Left colon (tissue), 2 donors: ENCODE measurements at regions not wholly inside any gene's neighbourhood (a gene's known extent, or its start where the extent isn't known, plus 50 kb on each side); places are given as distances from the start of the nearest gene placed in this dataset.
"Not testable (repeated sequence)": the region's sequence is repeated elsewhere in the genome, so short reads cannot be mapped to it uniquely, and the experiment has no call there.

ENCODE experiments used
- ATAC-seq: fragments of 200-7000 bp; cut with Tn5 transposase; one replicate; pipeline ENCODE4 v1.9.1; 2020; ENCODE audit warnings: mild to moderate bottlenecking, moderate library complexity
- DNase-seq, 2 donors: peaks; one replicate each; pipeline ENCODE4 v3.0.0-alpha.2; 2020
- intact Hi-C, 2 donors: fragments of 100-400 bp; cut with DNase I in 1 of 2; cut with micrococcal nuclease in 1 of 2; formaldehyde crosslinking; loops; one replicate each; pipeline versions ENCODE4 v1.11.2 to v1.14.0; 2022; cut with DNase I, micrococcal nuclease
- donor health status: DM: no; HTN: no; CAD: no.
- donor health status: DM: yes; HTN: yes; CAD: no.

GRCh38 chrX:101823236-101823635 is 108.6 kb downstream of the ZMAT1 start:
- DNase-seq (no peak), ATAC-seq (no peak)
- intact Hi-C loops = no loop called here

GRCh38 chrX:101817739-101818138 is 114.1 kb downstream of the ZMAT1 start:
- DNase-seq, intact Hi-C loops, ATAC-seq: not testable (repeated sequence)

DNA sequence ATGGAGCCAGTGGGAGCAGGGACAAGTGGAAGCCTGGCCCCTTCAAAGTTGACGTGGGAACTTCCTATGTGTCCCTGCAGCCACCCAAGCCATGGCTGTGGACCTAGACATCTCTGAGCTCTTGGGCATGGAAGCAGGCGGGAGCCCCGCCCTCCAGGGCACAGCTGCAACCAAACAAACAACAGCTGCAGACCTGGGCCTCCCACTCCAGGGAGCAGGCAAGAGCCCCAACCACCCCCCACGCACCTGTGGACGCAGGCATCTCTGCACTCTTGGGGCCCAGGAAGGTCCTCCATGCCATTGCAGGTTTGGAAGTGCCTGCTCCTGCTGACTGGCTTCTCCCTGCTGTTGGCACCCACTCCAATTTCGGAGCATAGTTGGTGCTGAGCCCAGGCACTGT is 118.6 kb downstream of the ZMAT1 start:
- intact Hi-C loops = no loop called here
- DNase-seq (no peak), ATAC-seq (no peak)

GRCh38 chrX:101803451-101803850 is 128.4 kb downstream of the ZMAT1 start:
- no peak for DNase-seq
- no peak for ATAC-seq
- intact Hi-C loops = no loop called here

DNA sequence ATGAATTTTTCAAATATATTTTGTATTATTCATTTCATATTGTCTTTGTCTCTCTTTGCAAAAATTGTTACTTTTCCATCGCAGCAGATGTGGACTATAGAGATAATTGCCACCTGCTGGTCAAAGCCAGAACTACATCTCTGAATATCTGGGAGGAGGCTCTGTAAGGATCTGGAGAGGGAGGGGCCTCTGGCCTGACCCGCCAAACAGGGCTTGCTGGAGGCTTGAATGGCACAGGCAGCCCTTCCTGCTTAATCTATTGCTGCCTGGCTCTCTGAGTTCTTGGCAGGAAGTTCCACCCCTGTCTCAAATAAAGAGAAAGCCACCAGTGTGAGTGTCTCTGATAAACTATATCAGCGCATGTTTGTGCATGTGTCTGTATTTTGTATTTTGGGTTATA is 132.4 kb downstream of the ZMAT1 start:
- DNase-seq (peak; percentile 81 to 83), ATAC-seq (peak; percentile 100)
- intact Hi-C loops = loop anchor here in 1 of 2 donors (5.0 kb wide), 1 partner anchor 202 kb away; no protein-coding TSS in a partner anchor

- intact Hi-C loops = no loop called here
- DNase-seq = no peak
- no peak for ATAC-seq
Observed at GRCh38 chrX:101787934-101788333, 128.3 kb upstream of the ARMCX2 start.

- DNase-seq (no peak), ATAC-seq (no peak)
- intact Hi-C loops = no loop called here
Observed at GRCh38 chrX:101785142-101785541, 125.5 kb upstream of the ARMCX2 start.

- DNase-seq, ATAC-seq, intact Hi-C loops: not testable (repeated sequence)
Observed at GRCh38 chrX:101780421-101780820, 120.8 kb upstream of the ARMCX2 start.

DNA sequence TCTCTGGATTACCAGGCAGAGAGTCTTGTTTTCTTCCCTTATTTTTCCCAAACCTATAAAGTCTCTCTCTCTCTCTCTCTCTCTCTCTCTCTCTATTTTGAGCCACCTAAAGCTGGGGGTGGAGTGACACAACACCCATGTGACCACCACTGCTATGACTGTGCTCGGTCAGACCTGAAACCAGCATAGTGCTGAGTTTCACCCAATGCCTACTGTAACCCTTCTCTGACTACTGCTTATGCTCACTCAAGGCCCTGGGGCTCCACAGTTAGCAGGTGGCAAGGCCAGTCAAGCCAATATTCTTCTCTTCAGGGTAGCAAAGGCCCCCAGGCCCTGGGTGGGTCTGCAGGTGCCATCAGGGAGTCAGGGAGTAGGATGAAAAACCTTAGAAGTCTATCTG is 114.7 kb upstream of the ARMCX2 start:
- intact Hi-C loops = no loop called here
- ATAC-seq (no peak), DNase-seq (no peak)

DNA sequence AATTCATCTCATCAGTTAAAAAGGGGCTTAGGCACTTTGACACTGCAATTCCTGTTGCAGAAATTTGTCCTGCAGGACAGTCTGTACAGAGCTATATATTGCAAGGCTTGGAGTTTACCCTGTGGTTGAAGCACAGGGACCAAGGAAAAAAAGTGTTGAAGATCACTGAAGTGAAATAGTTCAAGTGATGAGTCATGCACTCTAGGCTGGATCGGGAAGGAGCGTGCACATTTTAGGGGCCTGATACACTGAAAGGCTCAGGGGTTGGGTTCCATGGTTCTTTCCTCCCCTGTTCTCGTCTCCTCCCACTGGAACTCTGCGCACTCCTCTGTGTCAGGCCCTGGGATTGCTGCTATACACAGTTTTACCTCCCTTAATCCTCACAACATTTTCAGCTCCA is 104.9 kb upstream of the ARMCX2 start:
- DNase-seq = no peak
- intact Hi-C loops = no loop called here
- ATAC-seq = no peak

- peak; percentile 45 for ATAC-seq
- peak in 1 of 2 donors; percentile 9 for DNase-seq
- intact Hi-C loops = no loop called here
Observed at GRCh38 chrX:101759000-101759399, 99.3 kb upstream of the ARMCX2 start.

DNA sequence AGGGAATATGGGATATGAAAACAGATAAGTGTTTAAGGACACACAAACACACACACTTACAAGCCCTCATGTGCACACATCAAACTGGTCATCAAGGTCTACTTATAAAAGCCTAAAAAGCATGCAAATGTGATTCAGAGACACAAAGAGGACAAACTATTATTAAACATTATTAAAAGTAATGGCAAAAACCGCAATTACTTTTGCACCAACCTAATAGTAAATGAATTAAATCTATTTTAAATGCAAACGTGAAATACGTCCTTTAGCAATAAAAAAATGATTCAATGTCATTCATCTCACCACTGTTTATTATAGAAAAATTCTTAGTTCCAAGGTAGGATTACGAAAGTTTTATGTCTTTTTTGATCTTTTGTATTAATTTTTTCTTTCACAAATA is 91.1 kb upstream of the ARMCX2 start:
- ATAC-seq = no peak
- no peak for DNase-seq
- intact Hi-C loops = no loop called here

DNA sequence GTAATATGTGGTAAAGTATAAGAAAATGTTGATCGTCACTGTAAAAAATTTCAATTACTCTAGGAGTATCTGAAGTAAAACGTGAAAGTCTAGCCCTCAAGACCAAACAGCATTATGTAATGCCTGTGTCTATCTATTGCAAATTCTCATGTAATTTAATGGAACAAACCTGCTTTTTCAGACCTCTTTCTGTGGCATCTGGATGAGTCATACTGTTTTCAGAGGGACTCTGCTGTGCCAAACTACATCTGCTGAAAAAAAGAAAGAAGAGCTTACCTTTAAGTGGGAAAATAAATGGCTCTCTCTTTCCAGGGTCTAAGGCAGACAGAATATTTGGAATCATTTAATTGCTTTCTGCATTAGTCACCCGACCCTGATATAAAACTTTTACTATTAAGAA is 89.8 kb upstream of the ARMCX2 start:
- intact Hi-C loops = no loop called here
- ATAC-seq (no peak), DNase-seq (no peak)

DNA sequence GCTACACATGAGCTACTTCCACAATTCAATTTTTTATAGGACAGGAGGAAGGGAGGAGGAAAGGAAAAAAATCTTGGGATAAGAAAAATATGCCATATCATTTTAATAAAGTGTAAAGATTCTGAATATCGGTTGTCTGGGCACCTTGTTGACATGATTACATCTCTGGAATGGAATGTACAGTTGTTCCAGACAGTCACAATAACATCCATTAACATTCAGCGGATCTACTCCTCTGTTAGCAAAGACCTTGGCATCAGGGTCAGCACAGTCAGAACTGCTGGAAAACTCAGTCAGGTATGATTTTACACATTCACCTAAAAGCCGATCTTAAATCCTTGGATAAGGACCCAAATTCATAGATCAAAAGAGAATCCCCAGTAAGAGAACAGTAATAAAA is 85.4 kb upstream of the ARMCX2 start:
- intact Hi-C loops = no loop called here
- ATAC-seq = no peak
- no peak for DNase-seq

DNA sequence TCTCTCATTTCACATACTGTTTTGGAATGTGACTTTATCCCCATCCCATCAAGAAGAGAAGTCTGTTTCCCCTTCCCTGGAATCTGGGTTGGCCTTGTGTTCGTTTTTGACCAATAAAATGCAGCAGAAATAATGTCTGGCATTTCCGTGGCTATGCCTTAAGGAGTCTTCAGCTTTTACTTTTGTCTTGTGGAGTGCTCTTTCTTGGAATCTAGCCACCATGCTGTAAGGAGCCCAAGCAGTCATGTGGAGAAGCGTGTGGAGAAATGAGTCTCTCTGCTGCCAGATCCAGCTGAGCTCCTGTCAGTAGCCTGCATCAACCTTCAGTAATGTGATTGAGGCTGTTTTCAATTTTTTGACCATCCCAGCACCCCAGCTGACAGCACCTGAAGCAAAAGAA is 84.4 kb upstream of the ARMCX2 start:
- intact Hi-C loops = no loop called here
- DNase-seq (no peak), ATAC-seq (no peak)

DNA sequence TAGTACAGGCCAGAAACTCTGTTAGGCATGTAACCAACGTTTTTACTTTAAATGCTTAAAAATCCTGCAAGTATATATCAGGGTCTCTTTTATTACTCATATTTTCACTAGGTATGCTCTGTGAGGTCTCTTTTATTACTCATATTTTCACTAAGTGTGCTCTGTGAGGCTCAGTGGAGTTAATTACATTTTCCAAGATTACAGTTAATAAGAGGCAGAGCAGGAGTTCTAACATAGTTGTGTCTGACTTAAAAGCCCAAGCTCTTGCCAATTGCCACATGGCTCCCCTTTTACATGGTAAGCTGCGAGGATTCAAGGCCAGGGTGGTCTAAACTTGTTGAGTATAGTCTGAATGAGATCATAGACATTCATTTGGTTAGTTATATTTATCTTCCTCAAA is 81.0 kb upstream of the ARMCX2 start:
- intact Hi-C loops = no loop called here
- ATAC-seq = no peak
- no peak for DNase-seq

DNA sequence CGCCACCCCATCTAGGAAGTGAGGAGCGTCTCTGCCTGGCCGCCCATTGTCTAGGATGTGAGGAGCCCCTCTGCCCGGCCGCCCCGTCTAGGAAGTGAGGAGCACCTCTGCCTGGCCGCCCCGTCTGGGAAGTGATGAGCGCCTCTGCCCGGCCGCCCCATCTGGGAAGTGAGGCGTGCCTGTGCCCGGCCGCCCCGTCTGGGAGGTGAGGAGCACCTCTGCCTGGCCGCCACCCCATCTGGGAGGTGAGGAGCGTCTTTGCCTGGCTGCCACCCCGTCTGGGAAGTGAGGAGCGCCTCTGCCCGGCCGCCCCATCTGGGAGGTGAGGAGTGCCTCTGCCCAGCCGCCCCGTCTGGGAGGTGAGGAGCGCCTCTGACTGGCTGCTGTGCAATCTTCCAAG is 79.2 kb upstream of the ARMCX2 start:
- ATAC-seq, intact Hi-C loops, DNase-seq: not testable (repeated sequence)

DNA sequence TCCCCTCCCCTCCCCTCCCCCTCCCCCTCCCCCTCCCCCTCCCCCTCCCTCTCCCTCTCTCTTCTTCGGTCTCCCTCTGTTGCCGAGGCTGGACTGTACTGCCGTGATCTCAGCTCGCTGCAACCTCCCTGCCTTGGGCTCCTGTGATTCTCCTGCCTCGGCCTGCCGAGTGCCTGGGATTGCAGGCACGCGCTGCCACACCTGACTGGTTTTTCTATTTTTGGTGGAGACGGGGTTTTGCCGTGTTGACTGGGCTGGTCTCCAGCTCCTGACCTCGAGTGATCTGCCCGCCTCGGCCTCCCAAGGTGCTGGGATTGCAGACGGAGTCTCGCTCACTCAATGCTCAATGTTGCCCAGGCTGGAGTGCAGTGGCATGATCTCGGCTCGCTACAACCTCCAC is 78.8 kb upstream of the ARMCX2 start:
- DNase-seq, ATAC-seq, intact Hi-C loops: not testable (repeated sequence)

DNA sequence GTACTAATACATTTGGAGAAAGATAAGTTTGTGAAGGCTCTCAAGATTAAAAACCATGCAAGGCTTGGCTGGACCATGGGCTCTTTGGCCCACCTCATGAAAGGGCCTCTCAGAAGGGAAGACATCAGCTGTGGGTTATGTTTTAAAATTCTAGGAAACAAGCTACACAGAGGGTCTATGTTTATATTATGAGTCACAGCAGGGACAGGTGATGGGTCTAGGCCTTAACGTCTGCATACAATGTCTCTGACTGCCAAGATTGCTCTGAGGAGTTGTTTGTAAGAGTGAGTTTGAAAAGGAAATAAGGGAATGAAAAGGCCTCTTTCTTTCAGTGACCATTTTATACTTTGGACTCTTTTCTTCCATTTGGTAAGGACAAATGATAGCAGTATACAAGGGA is 77.0 kb upstream of the ARMCX2 start:
- ATAC-seq = no peak
- intact Hi-C loops = no loop called here

DNA sequence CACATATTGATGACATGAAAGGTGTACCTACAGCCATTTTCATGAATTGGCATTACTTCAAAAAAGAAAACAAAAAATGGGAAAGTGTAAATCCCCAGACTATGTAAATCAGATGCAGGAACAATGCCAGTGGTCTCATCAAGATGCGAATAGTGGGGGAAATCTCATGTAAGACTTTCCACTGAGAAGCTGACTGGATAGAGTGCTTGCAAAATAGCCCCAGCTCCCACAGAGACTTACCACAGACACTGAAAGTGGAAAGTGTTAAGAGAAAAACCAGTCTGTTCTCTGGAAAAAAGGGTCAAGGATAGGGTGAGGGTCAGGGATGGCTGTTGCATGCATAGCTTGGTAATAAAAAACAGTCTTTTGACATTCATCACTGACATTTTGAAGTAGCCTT is 73.2 kb upstream of the ARMCX2 start:
- intact Hi-C loops = no loop called here
- no peak for ATAC-seq

More for the DNA sequence above, 77.0 kb upstream of the ARMCX2 start:
- no peak for DNase-seq

GRCh38 chrX:101729986-101730385 is 70.3 kb upstream of the ARMCX2 start:
- ATAC-seq (no peak), DNase-seq (no peak)
- intact Hi-C loops = no loop called here

More for the DNA sequence above, 73.2 kb upstream of the ARMCX2 start:
- DNase-seq = no peak
